Activated effector memory CD4-positive, alpha-beta T cell treated with anti-CD3 and anti-CD28 coated beads, Interleukin-2, amount 50 U/mL, for 16 hours (primary cell): ENCODE measurements at regions not wholly inside any gene's neighbourhood (a gene's known extent, or its start where the extent isn't known, plus 50 kb on each side); places are given as distances from the start of the nearest gene placed in this dataset.

Experiments used
- DNase-seq: peaks from one replicate; pipeline ENCODE4 v3.0.0-alpha.2; 2020

GRCh38 chr2:219905640-219906039 lies 278.2 kb downstream of the SLC4A3 start:
- no peak for DNase-seq

- no peak for DNase-seq
Measured at GRCh38 chr2:219906114-219907010, 278.9 kb downstream of the SLC4A3 start.

- DNase-seq: no peak
Measured at GRCh38 chr2:219907011-219907365, 279.6 kb downstream of the SLC4A3 start.

GRCh38 chr2:219908538-219908937 lies 281.1 kb downstream of the SLC4A3 start:
- DNase-seq: no peak

GRCh38 chr2:219911541-219911940 lies 284.1 kb downstream of the SLC4A3 start:
- no peak for DNase-seq

GRCh38 chr2:219912491-219912921 lies 285.1 kb downstream of the SLC4A3 start:
- DNase-seq: no peak

- no peak for DNase-seq
Measured at GRCh38 chr2:219914577-219914976, 287.1 kb downstream of the SLC4A3 start.

- DNase-seq: no peak
Measured at GRCh38 chr2:219916281-219916680, 288.9 kb downstream of the SLC4A3 start.

- no peak for DNase-seq
Measured at GRCh38 chr2:219916726-219917440, 289.5 kb downstream of the SLC4A3 start.

GRCh38 chr2:219918254-219918653 lies 290.8 kb downstream of the SLC4A3 start:
- DNase-seq: no peak

- no peak for DNase-seq
Measured at GRCh38 chr2:219918944-219919343, 291.5 kb downstream of the SLC4A3 start.

GRCh38 chr2:219919506-219919905 lies 292.1 kb downstream of the SLC4A3 start:
- no peak for DNase-seq

- DNase-seq: no peak
Measured at GRCh38 chr2:219929835-219930234, 302.4 kb downstream of the SLC4A3 start.

GRCh38 chr2:219939647-219940046 lies 312.2 kb downstream of the SLC4A3 start:
- no peak for DNase-seq

GRCh38 chr2:219944866-219945265 lies 317.4 kb downstream of the SLC4A3 start:
- DNase-seq: no peak

- DNase-seq: no peak
Measured at GRCh38 chr2:219946021-219946420, 318.6 kb downstream of the SLC4A3 start.

GRCh38 chr2:219946529-219946928 lies 319.1 kb downstream of the SLC4A3 start:
- no peak for DNase-seq

- no peak for DNase-seq
Measured at GRCh38 chr2:219947575-219947974, 320.1 kb downstream of the SLC4A3 start.

GRCh38 chr2:219949053-219949452 lies 321.6 kb downstream of the SLC4A3 start:
- DNase-seq: no peak

GRCh38 chr2:219951099-219951498 lies 323.7 kb downstream of the SLC4A3 start:
- DNase-seq: no peak

- no peak for DNase-seq
Measured at GRCh38 chr2:219954331-219954730, 326.9 kb downstream of the SLC4A3 start.

GRCh38 chr2:219957820-219958219 lies 330.4 kb downstream of the SLC4A3 start:
- no peak for DNase-seq

- no peak for DNase-seq
Measured at GRCh38 chr2:219958941-219959340, 331.5 kb downstream of the SLC4A3 start.

- no peak for DNase-seq
Measured at GRCh38 chr2:219959471-219959870, 332.0 kb downstream of the SLC4A3 start.
